HG02943 (cell line): ENCODE measurements at regions not wholly inside any gene's neighbourhood (a gene's known extent, or its start where the extent isn't known, plus 50 kb on each side); places are given as distances from the start of the nearest gene placed in this dataset.
"Not testable (repeated sequence)": the region's sequence is repeated elsewhere in the genome, so short reads cannot be mapped to it uniquely, and the experiment has no call there.

ENCODE experiments used
- ATAC-seq: cut with Tn5 transposase; IDR thresholded peaks from one replicate; pipeline ENCODE4 v1.9.1; 2021; ENCODE audit warnings: mild to moderate bottlenecking, low read depth, moderate library complexity; ENCODE audit not compliant: unreplicated experiment

DNA sequence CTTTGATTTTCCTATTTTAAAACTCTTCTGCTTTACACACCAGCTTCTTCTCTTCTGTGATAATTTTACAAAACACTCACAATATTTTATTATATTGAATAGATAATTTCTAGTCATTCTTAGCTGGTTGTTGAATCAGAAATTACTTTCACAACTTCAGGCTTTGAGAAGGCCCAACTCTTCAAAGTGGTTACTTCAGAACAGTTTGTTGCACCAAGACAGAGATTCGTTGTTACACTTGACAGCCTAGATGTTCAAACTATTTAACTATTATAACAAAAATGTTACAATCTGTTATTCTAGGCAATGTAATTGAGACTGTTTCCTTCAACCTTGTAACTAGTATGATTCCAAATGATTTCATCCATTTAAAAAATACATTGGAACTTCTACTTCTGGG, 333.2 kb upstream of the CHORDC1 start:
- no peak for ATAC-seq

DNA sequence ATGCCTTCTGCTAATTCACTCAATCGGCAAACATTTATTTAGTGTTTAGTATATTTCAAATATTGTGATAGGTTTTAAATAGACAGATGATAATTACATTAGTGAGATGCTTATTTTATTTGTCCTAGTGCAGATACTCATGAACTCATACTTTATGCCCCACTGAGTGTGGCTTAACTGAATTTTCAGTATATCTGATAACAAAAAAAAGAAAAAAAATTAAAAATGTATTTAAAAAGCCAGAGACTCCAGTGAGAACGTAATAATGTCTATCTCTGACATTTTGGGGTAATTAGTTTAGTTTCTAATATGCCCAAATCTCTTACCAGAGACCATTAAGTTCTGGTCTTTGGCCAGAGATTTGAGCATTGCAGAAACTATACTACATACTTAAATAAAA, 332.6 kb upstream of the CHORDC1 start:
- ATAC-seq, result no peak

DNA sequence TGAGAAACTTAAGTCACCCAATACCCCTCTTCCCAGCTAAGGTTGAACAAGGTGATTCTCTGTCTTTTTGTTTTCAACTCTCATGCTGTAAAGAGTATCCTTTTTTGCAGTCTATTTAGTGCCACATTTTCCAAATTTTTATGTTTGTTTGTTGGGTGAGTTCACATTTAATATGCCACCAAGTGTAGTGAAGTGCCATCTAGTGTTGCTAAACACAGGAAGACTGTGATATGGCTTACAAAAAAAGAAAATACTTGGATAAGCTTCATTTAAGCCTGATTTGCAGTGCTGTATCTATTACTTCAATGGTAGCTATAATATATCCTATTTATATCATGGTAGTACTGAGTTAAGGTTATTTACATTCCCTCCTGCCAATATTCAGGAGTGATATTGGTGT, 319.2 kb upstream of the CHORDC1 start:
- ATAC-seq, result no peak

DNA sequence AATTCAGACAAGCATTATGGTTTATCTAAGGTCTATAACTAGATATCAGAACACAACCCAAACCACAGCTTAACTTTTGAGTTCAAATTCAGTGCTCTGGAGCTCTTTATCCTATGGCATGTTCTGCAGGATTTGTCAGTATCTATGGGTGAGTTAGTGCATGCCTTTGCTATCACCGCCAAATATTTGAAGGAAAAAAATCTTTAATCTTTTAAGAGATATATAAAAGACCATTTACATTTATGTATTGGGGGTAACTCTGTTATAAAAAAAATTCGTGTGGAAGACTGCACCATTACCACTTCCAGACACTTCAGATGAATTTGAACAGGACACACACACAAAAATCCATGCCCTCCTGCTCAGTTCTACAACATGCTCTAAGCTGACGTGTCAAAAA, 313.5 kb upstream of the CHORDC1 start:
- ATAC-seq, result no peak

DNA sequence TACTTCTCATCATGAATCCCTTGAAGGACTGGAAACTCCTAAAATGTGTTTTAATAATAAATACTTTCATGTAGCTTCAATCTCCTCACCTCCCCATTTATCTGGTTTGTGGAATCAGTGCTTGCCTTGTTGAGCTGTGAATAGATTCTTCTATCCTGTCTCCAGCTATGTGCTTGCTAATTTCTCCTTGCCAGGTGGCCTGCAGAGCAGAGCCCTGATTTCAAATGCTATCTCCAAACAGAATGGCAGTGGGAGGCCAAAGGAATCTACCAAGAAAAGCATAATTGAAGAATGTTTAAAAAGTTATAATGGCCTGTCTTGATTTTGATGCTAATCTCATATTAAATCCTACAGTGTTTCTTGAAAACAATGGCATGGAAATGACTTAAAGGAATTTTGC, 309.3 kb upstream of the CHORDC1 start:
- no peak for ATAC-seq

DNA sequence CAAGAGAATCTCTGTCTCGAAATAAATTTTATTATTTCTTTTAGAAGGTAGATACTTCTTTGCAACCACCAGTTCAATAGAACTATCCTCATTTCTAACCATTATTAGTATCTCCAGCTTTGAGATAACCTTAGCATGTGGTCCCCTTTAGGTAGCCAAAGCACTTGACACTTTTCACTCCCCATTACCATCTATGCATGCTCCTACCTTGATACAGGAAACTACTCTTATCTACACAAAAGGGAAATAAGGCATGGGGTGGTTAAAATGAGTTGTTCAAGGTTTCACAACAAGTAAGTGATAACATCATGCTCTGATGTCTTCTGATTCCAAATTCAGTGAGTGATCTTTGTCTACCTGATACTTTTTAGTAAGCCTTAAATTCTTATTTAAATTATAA, 308.2 kb upstream of the CHORDC1 start:
- no peak for ATAC-seq

- ATAC-seq, result no peak
Observed at GRCh38 chr11:90525962-90526361, 303.1 kb upstream of the CHORDC1 start.

- ATAC-seq, result peak; percentile 77
Observed at GRCh38 chr11:90512846-90513245, 290.0 kb upstream of the CHORDC1 start.

GRCh38 chr11:90510839-90511238, 288.0 kb upstream of the CHORDC1 start:
- ATAC-seq, result no peak

DNA sequence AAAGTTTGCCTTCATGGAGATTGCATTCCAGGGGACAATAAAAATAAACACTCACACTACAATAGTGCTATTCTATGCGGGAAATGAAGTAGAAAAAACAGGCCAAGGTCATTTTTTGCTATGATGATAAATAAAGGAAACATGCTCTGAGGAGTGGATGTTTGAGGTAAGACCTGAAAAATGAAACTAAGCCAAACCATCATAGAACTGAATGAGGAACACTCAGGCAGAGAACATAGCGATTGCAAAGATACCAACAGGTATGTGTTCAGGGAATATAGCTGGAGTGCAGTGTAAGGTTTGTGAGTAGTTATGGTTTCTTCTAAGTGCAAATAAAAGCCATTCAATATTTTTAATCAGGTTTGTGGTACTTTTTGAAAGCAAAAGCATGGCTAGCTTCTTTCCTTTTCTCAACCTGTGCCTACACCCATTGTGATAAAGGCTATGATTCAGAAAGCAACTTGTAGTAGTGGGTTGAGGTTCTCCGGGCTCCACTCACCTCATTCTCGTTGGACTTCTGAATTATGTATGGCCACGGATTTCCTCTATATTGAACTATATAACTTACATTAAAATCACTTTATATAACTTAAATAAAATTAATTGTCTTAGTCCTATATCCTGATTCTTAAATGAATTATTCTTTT, 278.2 kb upstream of the CHORDC1 start:
- ATAC-seq, result no peak

DNA sequence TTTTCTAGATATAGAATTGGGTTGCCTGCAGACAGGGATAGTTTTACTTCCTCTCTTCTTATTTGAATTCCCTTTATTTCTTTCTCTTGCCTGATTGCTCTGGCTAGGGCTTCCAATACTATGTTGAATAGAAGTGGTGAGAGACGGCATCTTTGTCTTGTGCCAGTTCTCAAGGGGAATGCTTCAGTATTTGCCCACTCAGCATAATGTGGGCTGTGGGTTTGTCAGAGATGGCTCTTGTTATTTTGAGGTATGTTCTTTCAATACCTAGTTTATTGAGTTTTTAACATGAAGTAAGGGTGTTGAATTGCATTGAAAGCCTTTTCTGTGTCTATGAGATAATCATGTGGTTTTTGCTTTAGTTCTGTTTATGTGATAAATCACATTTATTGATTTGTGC, 273.9 kb upstream of the CHORDC1 start:
- no peak for ATAC-seq

GRCh38 chr11:90493379-90493778, 270.5 kb upstream of the CHORDC1 start:
- no peak for ATAC-seq

- ATAC-seq, result no peak
Observed at GRCh38 chr11:90491466-90491865, 268.6 kb upstream of the CHORDC1 start.

- ATAC-seq, result no peak
Observed at GRCh38 chr11:90476442-90477007, 253.7 kb upstream of the CHORDC1 start.

DNA sequence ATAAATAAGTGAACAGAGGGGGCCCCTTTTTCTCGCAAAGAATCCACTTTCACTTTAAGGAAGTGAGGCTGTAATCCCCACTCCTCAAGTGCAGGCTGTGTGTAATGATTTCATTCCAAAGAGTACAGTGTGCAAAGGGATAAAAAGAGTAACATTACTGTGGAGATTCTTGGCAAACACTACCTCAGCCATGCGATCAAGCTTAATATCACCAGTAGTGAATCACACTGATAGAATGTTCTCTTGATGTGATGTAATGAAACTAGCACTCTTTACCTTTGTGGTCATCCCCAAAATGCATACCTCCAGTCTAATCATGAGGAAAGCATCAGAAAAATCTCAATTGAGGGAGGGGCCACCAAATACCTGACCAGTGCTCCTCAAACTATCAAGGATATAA, 246.1 kb upstream of the CHORDC1 start:
- ATAC-seq, result no peak

DNA sequence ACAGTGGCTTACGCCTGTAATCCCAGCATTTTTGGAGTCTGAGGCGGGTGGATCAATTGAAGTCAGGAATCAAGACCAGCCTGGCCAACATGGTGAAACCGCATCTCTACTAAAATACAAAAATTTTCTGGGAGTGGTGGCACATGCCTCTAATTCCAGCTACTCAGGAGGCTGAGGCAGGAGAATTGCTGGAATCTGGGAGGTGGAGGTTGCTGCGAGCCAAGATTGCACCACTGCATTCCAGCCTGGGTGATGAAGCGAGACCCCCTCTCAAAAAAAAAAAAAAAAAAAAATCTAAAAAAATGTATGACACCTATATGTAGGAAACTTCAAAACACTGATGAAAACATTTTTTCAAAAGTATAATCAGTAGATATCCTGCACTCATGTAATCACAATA, 242.7 kb upstream of the CHORDC1 start:
- no peak for ATAC-seq

GRCh38 chr11:90455347-90455920, 232.6 kb upstream of the CHORDC1 start:
- ATAC-seq, result not testable (repeated sequence)

- ATAC-seq, result no peak
Observed at GRCh38 chr11:90453525-90453924, 230.7 kb upstream of the CHORDC1 start.

- ATAC-seq, result no peak
Observed at GRCh38 chr11:90449606-90450005, 226.8 kb upstream of the CHORDC1 start.

- no peak for ATAC-seq
Observed at GRCh38 chr11:90448256-90448655, 225.4 kb upstream of the CHORDC1 start.

DNA sequence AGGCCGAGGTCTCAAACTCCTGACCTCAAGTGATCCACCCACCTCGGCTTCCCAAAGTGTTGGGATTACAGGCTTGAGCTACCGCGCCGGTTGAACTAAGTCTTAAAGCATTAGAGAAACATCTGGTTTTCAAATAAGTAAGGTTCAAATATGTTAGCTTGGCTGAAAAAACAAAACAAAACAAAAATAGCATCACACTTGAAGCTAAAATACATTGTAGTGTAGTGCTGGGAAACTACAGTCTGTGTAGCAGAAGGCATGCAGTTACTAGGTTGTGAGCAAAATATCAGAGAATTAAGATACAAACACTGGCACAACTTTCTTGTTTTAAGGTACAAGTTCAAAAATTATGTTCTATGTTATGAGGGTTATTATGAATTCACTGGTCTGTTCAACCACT, 224.8 kb upstream of the CHORDC1 start:
- ATAC-seq, result no peak

DNA sequence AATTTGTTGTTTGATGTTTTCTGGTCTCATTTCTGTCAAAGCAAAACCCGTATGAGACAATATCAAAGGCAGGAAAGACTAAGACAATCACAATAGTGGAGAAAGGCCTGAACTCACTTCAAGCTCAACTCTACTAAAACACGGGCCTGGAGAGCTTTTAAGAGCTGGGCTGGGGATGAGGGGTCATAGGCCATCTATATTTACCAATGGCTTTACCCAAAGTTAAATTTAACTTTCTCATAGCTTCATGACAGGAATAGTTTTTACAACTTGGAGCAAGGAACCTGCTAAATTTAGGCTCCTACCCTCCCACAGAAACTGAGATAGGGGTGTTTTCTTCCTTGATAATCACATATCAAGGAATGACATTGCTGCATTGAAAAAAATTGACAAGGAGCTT, 223.4 kb upstream of the CHORDC1 start:
- ATAC-seq, result no peak
